SK-N-SH treated with all-trans-retinoic acid at 6 μM for 48 hours (cell line): ENCODE measurements at regions not wholly inside any gene's neighbourhood (a gene's known extent, or its start where the extent isn't known, plus 50 kb on each side); places are given as distances from the start of the nearest gene placed in this dataset.

Experiments
- ATAC-seq: fragments of 200-7000 bp; cut with Tn5 transposase; 3 replicates; pipeline ENCODE4 v1.9.1; 2020; ENCODE audit warnings: mild to moderate bottlenecking, moderate library complexity
- ARNTL ChIP-seq: fragments of 450-650 bp; formaldehyde crosslinking; IDR thresholded peaks from 2 replicates; pipeline ENCODE4 v1.5.0; 2020; ENCODE audit warnings: low read depth, mild to moderate bottlenecking, moderate library complexity, borderline replicate concordance
- BACH2 ChIP-seq: fragments of 250-450 bp; sonication (Bioruptor Pico); IDR thresholded peaks from 2 replicates; pipeline ENCODE4 v1.9.0; 2021; ENCODE audit warnings: mild to moderate bottlenecking, borderline replicate concordance
- CSDC2 ChIP-seq: fragments of 250-450 bp; sonication (Bioruptor Pico); IDR thresholded peaks from 2 replicates; pipeline ENCODE4 v1.5.0; 2020; ENCODE audit warnings: mild to moderate bottlenecking, moderate library complexity
- CSRNP3 ChIP-seq: fragments of 250-450 bp; sonication (Bioruptor Pico); IDR thresholded peaks from 2 replicates; pipeline ENCODE4 v1.5.1; 2021; ENCODE audit warnings: mild to moderate bottlenecking, moderate library complexity
- ESRRG ChIP-seq: fragments of 250-450 bp; sonication (Bioruptor Pico); IDR thresholded peaks from 2 replicates; pipeline ENCODE4 v1.6.1; 2021; ENCODE audit warnings: mild to moderate bottlenecking
- ISL1 ChIP-seq: fragments of 250-450 bp; sonication (Bioruptor Pico); IDR thresholded peaks from 2 replicates; pipeline ENCODE4 v2.1.2; 2022; ENCODE audit warnings: mild to moderate bottlenecking, moderate library complexity
- OSR1 ChIP-seq: fragments of 250-450 bp; sonication (Bioruptor Pico); IDR thresholded peaks from 2 replicates; pipeline ENCODE4 v1.8.0; 2022; ENCODE audit warnings: moderate library complexity, mild to moderate bottlenecking, inconsistent platforms
- PPARA ChIP-seq: fragments of 250-450 bp; sonication (Bioruptor Pico); IDR thresholded peaks from 2 replicates; pipeline ENCODE4 v1.5.0; 2020; ENCODE audit warnings: mild to moderate bottlenecking, borderline replicate concordance
- RARB ChIP-seq: fragments of 250-450 bp; sonication (Bioruptor Pico); IDR thresholded peaks from 2 replicates; pipeline ENCODE4 v1.8.0; 2021; ENCODE audit warnings: mild to moderate bottlenecking, moderate library complexity
- SNAI2 ChIP-seq: fragments of 250-450 bp; sonication (Bioruptor Pico); IDR thresholded peaks from 2 replicates; pipeline ENCODE4 v1.5.0; 2020; ENCODE audit warnings: mild to moderate bottlenecking, moderate library complexity
- TCF4 ChIP-seq: fragments of 250-450 bp; sonication (Bioruptor Pico); IDR thresholded peaks from 2 replicates; pipeline ENCODE4 v1.8.0; 2021; ENCODE audit warnings: mild to moderate bottlenecking, moderate library complexity, borderline replicate concordance
- ZC3H10 ChIP-seq: fragments of 250-450 bp; sonication (Bioruptor Pico); IDR thresholded peaks from 2 replicates; pipeline ENCODE4 v1.5.1; 2021; ENCODE audit warnings: mild to moderate bottlenecking, moderate library complexity
- ZFP3 ChIP-seq: fragments of 250-450 bp; sonication (Bioruptor Pico); IDR thresholded peaks from 2 replicates; pipeline ENCODE4 v1.5.0; 2020; ENCODE audit warnings: mild to moderate bottlenecking, moderate library complexity
- ZFP30 ChIP-seq: fragments of 450-650 bp; formaldehyde crosslinking; IDR thresholded peaks from 2 replicates; pipeline ENCODE4 v1.5.0; 2022; ENCODE audit warnings: mild to moderate bottlenecking, moderate library complexity
- ZNF565 ChIP-seq: fragments of 450-650 bp; formaldehyde crosslinking; conservative IDR thresholded peaks from 2 replicates; pipeline ENCODE4 v1.5.0; 2020; ENCODE audit warnings: low read depth, mild to moderate bottlenecking, moderate library complexity
- ZNF70 ChIP-seq: fragments of 450-650 bp; formaldehyde crosslinking; IDR thresholded peaks from 2 replicates; pipeline ENCODE4 v1.5.0; 2020; ENCODE audit warnings: mild to moderate bottlenecking, moderate library complexity
- ZNF8 ChIP-seq: fragments of 450-650 bp; formaldehyde crosslinking; IDR thresholded peaks from 2 replicates; pipeline ENCODE4 v1.5.0; 2020; ENCODE audit warnings: mild to moderate bottlenecking, moderate library complexity
- TF ChIP-seq, protein P1 (sequence below): fragments of 250-450 bp; sonication (Bioruptor Pico); IDR thresholded peaks from 2 replicates; pipeline ENCODE4 v1.8.0; 2020; ENCODE audit warnings: mild to moderate bottlenecking, moderate library complexity, borderline replicate concordance
- TF ChIP-seq, protein P2 (sequence below): fragments of 250-450 bp; sonication (Bioruptor Pico); IDR thresholded peaks from 2 replicates; pipeline ENCODE4 v1.8.0; 2021; ENCODE audit warnings: low read depth, mild to moderate bottlenecking, moderate library complexity, borderline replicate concordance

DNA sequence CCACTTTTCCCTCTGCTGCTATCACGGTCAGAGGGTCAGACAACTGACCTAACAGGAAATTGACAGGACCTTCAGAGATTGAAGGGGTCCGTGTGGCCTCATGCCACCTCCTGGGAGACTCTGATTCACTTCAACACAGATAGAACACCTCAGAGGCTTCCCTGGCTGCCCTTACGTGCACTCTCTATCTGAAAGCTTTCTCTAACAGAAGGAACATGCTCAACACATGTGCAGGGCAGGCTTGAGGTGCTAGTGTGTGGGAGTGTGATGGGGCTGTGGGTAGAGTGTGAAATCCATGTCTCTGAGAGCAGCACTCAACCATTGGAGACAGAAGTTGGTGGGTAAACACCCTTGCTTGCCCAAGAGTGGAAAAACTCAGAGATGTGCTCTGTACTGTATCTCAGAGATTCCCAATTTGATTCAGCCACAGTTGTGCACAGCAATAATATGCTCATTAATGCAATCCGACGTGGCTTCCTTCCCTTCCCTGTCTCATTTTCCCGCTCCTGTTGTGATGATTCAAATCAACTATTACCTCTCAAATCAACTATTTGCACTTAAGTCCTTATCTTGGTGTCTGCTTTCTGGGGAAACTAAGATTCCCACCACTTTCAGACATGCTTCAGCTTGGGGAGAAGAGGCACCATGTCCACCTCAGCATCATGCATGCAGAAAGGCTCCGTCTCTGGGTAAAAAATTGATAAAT lies 62.0 kb upstream of the MAGEB2 start:
- TF ChIP-seq ZNF70: no peak
- TF ChIP-seq BACH2: no peak
- no peak for TF ChIP-seq ZNF565 (CRISPR knock-in tag)
- no peak for ATAC-seq

DNA sequence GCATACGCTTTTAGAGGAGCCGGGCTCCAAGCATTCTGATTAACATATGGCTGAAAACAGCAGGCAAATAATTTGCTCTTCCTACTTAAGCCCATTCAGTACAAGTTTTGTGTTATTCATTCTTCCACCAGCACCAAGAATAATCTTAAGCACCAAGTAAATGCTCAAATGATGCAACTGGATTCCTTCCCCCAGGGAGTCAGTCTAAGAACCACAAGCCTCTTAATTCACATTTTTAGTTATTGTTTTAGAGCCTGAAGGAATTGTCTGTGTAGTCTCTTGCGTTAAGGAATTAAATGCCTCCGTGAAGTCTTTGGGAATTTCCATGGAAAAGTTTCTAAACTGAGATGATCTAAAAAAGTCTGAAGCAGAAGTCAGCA lies 61.5 kb upstream of the MAGEB2 start:
- ATAC-seq: no peak
- TF ChIP-seq RARB (CRISPR knock-in tag) (no peak), OSR1 (no peak), ZNF565 (CRISPR knock-in tag) (no peak), ARNTL (CRISPR knock-in tag) (no peak), CSRNP3 (CRISPR knock-in tag) (no peak), SNAI2 (CRISPR knock-in tag) (no peak), ZNF70 (no peak), ZC3H10 (no peak), ZFP3 (CRISPR knock-in tag) (no peak), CSDC2 (CRISPR knock-in tag) (no peak), ISL1 (no peak), PPARA (CRISPR knock-in tag) (no peak)
- TF ChIP-seq, protein P1, sequence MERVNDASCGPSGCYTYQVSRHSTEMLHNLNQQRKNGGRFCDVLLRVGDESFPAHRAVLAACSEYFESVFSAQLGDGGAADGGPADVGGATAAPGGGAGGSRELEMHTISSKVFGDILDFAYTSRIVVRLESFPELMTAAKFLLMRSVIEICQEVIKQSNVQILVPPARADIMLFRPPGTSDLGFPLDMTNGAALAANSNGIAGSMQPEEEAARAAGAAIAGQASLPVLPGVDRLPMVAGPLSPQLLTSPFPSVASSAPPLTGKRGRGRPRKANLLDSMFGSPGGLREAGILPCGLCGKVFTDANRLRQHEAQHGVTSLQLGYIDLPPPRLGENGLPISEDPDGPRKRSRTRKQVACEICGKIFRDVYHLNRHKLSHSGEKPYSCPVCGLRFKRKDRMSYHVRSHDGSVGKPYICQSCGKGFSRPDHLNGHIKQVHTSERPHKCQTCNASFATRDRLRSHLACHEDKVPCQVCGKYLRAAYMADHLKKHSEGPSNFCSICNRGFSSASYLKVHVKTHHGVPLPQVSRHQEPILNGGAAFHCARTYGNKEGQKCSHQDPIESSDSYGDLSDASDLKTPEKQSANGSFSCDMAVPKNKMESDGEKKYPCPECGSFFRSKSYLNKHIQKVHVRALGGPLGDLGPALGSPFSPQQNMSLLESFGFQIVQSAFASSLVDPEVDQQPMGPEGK (CRISPR knock-in tag): no peak
- TF ChIP-seq, protein P2, sequence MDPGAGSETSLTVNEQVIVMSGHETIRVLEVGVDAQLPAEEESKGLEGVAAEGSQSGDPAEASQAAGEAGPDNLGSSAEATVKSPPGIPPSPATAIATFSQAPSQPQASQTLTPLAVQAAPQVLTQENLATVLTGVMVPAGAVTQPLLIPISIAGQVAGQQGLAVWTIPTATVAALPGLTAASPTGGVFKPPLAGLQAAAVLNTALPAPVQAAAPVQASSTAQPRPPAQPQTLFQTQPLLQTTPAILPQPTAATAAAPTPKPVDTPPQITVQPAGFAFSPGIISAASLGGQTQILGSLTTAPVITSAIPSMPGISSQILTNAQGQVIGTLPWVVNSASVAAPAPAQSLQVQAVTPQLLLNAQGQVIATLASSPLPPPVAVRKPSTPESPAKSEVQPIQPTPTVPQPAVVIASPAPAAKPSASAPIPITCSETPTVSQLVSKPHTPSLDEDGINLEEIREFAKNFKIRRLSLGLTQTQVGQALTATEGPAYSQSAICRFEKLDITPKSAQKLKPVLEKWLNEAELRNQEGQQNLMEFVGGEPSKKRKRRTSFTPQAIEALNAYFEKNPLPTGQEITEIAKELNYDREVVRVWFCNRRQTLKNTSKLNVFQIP (CRISPR knock-in tag): no peak
- TF ChIP-seq, all 23 proteins: peak for 0

- no peak for ATAC-seq
- TF ChIP-seq CSDC2 (CRISPR knock-in tag) (no peak), ZNF8 (CRISPR knock-in tag) (no peak), OSR1 (no peak)
- TF ChIP-seq, protein P1 (CRISPR knock-in tag): no peak
Measured at GRCh38 chrX:30156009-30156408, 59.4 kb upstream of the MAGEB2 start.

- no peak for ATAC-seq
- TF ChIP-seq ESRRG (CRISPR knock-in tag) (no peak), CSRNP3 (CRISPR knock-in tag) (no peak), RARB (CRISPR knock-in tag) (no peak), ZFP30 (CRISPR knock-in tag) (no peak), SNAI2 (CRISPR knock-in tag) (no peak), ZNF8 (CRISPR knock-in tag) (no peak), CSDC2 (CRISPR knock-in tag) (no peak), ISL1 (no peak), ZC3H10 (no peak), TCF4 (CRISPR knock-in tag) (no peak)
- TF ChIP-seq, protein P1 (CRISPR knock-in tag): no peak
Measured at GRCh38 chrX:30156880-30157560, 58.3 kb upstream of the MAGEB2 start.
